ENCODE measurements at regions not wholly inside any gene's neighbourhood (a gene's known extent, or its start where the extent isn't known, plus 50 kb on each side); places are given as distances from the start of the nearest gene placed in this dataset.

DNA sequence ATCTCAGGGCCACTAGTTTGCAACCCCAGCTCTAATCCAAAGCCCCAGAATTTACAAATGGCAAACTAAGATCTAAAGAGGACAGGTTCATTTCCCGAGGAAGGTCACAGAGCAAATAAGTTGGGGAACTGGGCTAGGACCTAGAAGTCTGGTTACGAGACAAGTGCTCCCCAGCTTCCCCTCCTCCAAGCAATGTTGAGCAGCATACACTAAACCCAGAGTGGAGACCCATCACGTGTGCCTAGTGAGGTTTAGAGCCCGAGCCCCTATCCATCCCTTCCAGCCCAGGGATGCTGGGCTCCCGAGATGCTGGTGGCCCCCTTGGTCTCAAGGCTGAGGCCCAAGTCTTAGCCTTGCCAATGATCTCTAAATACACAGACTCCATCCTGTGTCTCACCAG lies 209.5 kb upstream of the ZMIZ1 start:
- no peak for DNase-seq (ENCODE audit: low read depth in 2 of 2)

- no peak for DNase-seq (ENCODE audit: low read depth in 2 of 2)
These were observed 209.0 kb upstream of the ZMIZ1 start for GRCh38 chr10:78859769-78860168.

DNA sequence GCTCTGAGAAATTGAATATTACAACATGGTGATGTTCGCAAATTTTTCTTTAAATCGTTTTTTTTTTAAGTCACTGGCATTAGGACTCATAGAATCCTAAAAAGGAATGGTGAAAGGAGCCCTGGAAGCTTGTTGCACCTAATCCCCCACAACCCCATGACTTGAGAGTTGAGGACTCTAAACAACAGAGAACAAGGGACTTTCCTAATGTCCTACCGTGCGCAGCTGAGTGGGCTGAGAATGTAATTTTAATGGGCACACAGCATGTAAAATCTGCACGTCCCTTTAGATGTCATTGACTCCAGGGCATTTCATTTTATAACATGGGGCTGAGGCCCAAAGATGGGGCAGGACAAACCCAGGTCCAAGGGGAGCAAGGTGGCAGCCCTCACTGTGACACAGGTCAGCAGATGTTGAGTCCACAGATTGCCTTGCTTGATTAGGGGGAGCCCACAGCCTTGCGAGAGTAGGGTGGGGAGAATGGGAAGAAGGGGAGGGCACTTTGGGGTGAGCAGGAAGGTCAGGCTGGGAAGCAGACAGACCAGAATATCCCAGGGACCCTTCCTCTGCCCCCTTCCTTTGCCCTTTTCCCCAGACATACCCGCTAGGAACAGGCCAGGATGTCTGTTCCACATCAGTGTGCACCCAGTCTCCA lies 208.4 kb upstream of the ZMIZ1 start:
- no peak for DNase-seq (ENCODE audit: low read depth in 2 of 2)

GRCh38 chr10:78861529-78862327 lies 207.0 kb upstream of the ZMIZ1 start:
- no peak for DNase-seq (ENCODE audit: low read depth in 2 of 2)

- no peak for DNase-seq (ENCODE audit: low read depth in 2 of 2)
These were observed 206.5 kb upstream of the ZMIZ1 start for GRCh38 chr10:78862328-78862640.

- no peak for DNase-seq (ENCODE audit: low read depth in 2 of 2)
These were observed 205.4 kb upstream of the ZMIZ1 start for GRCh38 chr10:78863140-78863905.

- no peak for DNase-seq (ENCODE audit: low read depth in 2 of 2)
These were observed 204.9 kb upstream of the ZMIZ1 start for GRCh38 chr10:78863906-78864239.

GRCh38 chr10:78864761-78865537 lies 203.8 kb upstream of the ZMIZ1 start:
- DNase-seq (ENCODE audit: low read depth in 2 of 2): no peak

GRCh38 chr10:78865538-78865875 lies 203.3 kb upstream of the ZMIZ1 start:
- DNase-seq (ENCODE audit: low read depth in 2 of 2): no peak

DNA sequence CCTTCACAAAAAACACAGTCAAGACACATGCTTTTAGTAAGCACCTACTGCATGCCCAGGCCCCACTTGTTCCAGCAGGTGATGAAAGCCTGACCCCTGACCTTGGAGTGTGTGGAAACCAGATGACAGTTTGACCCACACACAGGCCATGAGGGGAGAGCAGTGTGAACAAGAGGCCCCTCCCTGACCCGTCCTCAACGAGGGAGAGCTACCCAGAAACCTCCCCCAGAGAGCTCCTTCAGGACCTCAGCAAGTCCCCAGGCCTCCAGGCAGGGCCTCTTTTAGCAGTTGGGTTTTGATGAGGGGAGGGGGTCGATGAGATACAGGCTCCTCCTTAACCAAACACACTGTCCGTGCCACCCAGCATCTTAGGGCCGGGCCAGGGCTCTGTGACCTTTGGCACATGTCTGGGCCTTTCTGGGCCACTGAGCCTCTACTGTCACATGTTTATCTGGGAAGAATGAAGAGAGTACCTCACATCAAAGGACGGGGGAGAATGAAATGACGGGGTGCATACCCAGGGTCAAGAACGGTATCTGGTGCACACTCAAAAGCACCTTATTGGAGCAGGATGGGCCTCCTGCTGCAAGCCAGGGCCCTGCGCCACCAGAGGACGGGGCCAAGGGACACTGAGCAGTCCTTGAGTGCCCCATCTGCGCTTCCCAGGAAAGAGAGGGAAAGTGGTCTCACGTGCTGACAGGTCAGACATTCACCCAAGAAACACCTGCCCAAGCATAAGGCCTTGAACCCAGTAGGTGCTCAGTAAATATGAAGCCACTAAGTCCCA lies 202.6 kb upstream of the ZMIZ1 start:
- DNase-seq (ENCODE audit: low read depth in 2 of 2): no peak

DNA sequence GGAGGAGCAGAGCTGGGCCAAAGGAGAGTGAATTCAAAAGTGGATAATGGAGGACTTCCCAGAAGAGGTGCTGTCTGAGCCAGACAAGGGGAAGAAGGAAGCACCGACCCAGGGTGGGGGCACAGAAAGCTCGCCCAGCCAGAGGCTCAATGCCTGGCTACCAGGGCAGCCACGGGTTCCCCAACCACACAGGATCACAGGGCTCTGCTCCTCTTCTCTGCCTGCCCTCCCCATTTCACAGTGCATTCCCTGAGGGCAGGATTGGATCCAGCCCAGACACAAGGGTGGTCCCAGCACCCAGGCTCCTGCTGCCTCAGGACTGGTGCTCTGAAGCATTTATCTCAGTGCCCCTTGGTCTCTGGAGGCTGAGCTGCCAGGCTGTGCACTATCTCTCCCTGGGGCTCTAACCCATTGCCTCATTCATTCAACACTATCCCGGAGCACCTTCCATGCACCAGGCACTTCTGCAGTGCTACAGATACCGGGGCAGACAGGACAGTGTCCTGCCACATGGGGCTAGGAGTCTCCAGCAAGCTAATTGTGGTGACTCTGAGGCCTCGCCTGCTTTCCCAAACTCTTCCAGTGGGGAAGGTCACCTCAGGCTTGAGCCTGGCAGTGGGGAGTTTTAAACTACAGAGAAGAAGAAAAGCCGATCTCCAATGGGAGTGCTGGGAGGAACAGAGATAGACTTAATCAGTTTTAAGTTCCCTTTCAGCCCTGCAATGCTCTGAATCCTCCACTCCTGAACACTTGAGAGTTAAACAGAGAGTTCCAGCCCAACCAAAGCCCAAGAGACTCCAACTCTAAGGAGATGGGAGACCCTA lies 201.8 kb upstream of the ZMIZ1 start:
- DNase-seq (ENCODE audit: low read depth in 2 of 2): no peak

- no peak for DNase-seq (ENCODE audit: low read depth in 2 of 2)
These were observed 201.2 kb upstream of the ZMIZ1 start for GRCh38 chr10:78867555-78867939.

GRCh38 chr10:78868048-78868447 lies 200.7 kb upstream of the ZMIZ1 start:
- no peak for DNase-seq (ENCODE audit: low read depth in 2 of 2)

DNA sequence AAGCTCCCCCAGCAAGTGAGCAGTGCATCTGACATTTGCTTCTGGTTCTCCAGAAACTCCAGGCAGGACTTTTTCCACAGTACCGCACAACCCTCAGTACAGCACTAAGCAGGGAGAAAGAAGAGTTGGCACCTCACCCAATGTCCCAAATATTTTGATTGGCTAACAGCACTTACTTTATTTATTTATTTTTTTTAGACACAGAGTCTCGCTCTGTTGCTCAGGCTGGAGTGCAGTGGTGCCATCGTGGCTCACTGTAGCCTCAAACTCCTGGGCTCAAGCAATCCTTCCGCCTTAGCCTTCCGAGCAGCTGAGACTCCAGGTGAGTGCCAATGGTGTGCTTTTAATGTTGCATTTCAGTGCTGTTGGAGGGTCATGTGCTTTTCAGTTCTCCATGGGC lies 200.3 kb upstream of the ZMIZ1 start:
- DNase-seq (ENCODE audit: low read depth in 2 of 2): no peak

DNA sequence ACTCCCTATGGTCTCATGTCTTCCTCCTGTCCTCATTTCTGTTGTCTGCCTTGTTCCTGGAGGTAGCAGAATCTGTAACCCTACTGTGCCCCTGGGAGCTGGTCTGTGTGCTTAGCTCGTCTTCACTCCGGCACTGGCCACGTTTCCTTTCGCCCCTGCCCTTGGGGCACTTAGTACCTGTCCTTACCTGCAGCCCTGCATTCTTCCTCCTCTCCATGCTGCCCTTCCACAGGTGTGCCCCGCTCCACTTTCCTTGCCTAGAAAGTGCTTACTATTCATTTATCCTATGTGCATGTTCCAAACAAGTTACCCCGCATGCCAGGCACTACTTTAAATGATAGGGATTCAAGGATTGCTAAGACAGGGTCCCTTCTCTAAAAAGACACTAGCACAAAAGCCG lies 199.9 kb upstream of the ZMIZ1 start:
- no peak for DNase-seq (ENCODE audit: low read depth in 2 of 2)

- DNase-seq (ENCODE audit: low read depth in 2 of 2): no peak
These were observed 199.0 kb upstream of the ZMIZ1 start for GRCh38 chr10:78869508-78870454.

DNA sequence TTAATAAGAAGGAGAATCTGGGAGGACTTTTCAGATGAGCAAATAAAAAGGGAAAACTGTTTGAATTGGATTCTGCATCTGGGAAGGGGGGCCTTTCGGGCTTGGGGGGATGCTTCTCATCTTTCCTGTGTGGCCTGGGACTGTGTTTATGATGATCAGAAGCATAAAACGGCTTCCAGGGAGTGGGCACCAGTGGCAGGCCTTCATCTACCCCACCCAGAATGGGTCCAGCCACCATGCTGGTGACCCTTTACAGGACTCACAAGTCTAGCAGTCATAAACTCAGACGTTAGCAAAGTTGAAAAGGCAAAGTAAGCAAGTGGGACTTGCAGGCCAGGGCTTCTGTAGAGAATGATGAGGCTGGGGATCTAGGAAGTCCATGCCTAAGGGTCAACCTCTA lies 198.3 kb upstream of the ZMIZ1 start:
- DNase-seq (ENCODE audit: low read depth in 2 of 2): no peak

DNA sequence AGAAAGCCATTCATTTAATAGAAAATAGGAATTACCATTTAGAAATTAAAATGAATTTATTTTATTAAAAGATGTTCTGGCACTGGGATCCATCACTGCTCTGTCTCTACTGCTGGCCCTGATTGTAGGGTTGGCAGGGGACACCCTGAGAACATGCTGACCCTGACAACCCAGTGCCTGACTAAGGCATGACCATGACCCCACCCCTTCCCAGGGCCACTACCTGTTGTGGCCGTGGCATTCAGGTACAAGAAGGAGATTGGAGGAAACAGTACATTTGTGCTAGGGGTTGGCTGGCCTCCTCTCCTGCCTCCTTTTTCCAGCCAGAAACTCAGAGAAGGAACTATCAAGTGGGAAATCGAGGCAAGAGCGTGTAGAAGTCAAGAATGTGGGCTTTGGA lies 197.0 kb upstream of the ZMIZ1 start:
- no peak for DNase-seq (ENCODE audit: low read depth in 2 of 2)

- DNase-seq (ENCODE audit: low read depth in 2 of 2): no peak
These were observed 195.4 kb upstream of the ZMIZ1 start for GRCh38 chr10:78873413-78873812.

All from stimulated activated CD4-positive, alpha-beta T cell treated with anti-CD3 and anti-CD28 coated beads, Interleukin-4, amount 100 ng/mL, for 48 hours (primary cell).